Astrocyte (in vitro differentiated cells and primary cell): ENCODE measurements at regions not wholly inside any gene's neighbourhood (a gene's known extent, or its start where the extent isn't known, plus 50 kb on each side); places are given as distances from the start of the nearest gene placed in this dataset.

ENCODE experiments used
- EZH2 ChIP-seq: IDR thresholded peaks from 2 replicates; pipeline ENCODE4 v1.6.1; 2012; ENCODE audit warnings: mild to moderate bottlenecking, low read length, inconsistent platforms; ENCODE audit not compliant: insufficient read depth
- TF ChIP-seq, protein P1 (sequence below): IDR thresholded peaks from 2 replicates; pipeline ENCODE4 v1.5.1; 2011; ENCODE audit warnings: low read depth, mild to moderate bottlenecking, inconsistent platforms, low read length, moderate library complexity; ENCODE audit not compliant: insufficient read depth

DNA sequence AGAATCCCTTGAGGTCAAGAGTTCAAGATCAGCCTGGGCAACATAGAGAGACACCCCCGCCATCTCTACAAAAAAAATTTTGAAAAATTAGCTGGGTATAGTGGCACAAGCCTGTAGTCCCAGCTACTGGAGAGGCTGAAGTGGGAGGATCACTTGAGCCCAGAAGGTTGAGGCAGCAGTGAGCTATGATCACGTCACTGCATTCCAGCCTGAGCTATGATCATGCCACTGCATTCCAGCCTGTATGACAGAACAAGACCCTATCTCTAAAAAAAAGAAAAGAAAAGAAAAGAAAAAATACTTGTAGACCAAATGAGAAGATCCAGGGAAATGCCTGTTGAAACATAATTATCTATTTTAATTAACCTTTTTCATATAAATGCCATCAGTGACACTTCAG lies 93.8 kb upstream of the MDM1 start:
- no peak for TF ChIP-seq EZH2
- TF ChIP-seq, protein P1, sequence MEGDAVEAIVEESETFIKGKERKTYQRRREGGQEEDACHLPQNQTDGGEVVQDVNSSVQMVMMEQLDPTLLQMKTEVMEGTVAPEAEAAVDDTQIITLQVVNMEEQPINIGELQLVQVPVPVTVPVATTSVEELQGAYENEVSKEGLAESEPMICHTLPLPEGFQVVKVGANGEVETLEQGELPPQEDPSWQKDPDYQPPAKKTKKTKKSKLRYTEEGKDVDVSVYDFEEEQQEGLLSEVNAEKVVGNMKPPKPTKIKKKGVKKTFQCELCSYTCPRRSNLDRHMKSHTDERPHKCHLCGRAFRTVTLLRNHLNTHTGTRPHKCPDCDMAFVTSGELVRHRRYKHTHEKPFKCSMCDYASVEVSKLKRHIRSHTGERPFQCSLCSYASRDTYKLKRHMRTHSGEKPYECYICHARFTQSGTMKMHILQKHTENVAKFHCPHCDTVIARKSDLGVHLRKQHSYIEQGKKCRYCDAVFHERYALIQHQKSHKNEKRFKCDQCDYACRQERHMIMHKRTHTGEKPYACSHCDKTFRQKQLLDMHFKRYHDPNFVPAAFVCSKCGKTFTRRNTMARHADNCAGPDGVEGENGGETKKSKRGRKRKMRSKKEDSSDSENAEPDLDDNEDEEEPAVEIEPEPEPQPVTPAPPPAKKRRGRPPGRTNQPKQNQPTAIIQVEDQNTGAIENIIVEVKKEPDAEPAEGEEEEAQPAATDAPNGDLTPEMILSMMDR: no peak
